SK-N-DZ (cell line): ENCODE measurements at regions not wholly inside any gene's neighbourhood (a gene's known extent, or its start where the extent isn't known, plus 50 kb on each side); places are given as distances from the start of the nearest gene placed in this dataset.
"Not testable (repeated sequence)": the region's sequence is repeated elsewhere in the genome, so short reads cannot be mapped to it uniquely, and the experiment has no call there.

Experiments
- DNase-seq: peaks from one replicate; pipeline ENCODE4 v3.0.0-alpha.2; 2015; ENCODE audit warnings: low spot score

DNA sequence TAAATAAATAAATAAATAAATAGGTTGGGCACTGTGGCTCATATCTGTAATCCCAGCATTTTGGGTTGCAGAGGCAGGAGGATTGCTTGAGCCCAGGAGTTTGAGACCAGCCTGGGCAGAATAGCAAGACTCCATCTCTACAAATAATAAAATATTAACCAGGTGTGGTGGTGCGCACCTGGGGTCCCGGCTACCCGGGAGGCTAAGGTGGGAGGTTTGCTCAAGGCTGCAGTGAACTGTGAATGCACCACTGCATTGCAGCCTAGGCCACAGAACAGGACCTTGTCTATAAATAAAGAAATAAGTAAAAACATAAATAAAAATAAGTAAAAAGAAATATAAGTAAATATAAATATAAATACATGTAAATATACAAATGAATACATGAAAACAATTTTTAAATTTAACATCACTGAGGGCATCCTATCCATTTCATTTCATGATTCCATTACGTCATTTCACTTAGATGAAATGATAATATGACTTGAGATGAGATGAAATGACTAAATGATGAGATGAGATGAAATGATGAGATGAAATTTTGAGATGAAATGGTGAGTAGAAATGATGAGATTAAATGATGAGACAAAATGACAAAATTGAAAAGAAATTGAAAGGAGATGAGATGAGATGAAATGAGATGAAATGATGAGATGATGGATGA is 233.4 kb downstream of the GOLGA6L6 start:
- not testable (repeated sequence) for DNase-seq

- DNase-seq: not testable (repeated sequence)
Observed at GRCh38 chr15:20307137-20307536, 234.5 kb downstream of the GOLGA6L6 start.

GRCh38 chr15:20306497-20307106 is 235.0 kb downstream of the GOLGA6L6 start:
- not testable (repeated sequence) for DNase-seq

DNA sequence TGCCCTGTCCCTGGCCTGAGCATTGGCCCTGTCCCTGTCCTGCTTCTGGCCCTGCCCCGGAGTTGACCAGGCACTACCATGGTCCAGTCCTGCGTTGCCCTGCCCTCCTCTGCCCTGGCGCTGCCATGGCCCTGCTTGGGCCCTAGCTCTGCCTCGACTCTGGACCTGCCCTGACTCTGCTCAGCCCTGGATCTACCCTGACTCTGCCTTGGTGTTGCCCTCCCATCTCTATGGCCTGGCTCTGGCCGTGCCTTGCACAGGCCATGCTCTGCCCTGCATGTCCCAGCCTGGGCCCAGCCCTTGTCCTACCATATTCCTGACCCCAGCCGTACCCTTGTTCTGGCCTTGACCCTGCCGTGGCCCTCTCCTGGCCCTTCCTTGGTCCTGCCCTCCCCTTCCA is 235.7 kb downstream of the GOLGA6L6 start:
- not testable (repeated sequence) for DNase-seq

- not testable (repeated sequence) for DNase-seq
Observed at GRCh38 chr15:20305015-20305465, 236.6 kb downstream of the GOLGA6L6 start.

DNA sequence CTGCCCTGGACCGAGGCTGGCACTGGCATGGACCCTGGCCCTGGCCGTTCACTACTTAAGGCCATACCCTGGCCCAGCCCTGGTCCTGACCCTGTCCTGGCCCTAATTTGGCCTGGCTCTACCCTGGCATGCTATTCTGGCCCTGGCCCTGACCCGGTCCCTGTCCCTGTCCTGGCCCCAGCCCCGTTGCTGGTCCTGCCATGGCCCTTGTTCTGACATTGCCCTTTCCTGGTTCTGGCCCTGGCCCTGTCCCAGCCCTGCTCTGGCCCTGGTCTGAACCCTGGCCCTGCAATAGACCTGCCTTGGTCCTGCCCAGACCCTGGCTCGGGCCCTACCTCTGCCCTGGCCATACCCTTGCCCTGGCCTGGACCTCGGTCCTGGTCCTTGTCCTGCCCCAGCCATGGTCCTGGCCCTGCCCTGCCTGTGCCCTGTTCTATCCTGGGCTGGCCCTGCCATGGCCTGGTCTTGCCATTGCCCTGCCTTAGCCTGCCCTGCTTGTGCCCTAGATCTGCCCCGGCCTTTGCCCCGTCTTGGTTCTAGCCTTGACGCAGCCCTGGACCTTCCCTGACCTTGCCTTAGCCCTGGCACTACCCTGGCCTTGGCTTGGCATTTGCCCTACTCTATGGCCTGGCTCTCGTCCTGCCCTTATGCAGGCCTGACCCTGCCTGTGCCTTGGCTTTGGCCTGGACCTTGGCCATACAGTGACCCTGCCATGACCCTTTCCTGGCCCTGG is 237.2 kb downstream of the GOLGA6L6 start:
- not testable (repeated sequence) for DNase-seq

DNA sequence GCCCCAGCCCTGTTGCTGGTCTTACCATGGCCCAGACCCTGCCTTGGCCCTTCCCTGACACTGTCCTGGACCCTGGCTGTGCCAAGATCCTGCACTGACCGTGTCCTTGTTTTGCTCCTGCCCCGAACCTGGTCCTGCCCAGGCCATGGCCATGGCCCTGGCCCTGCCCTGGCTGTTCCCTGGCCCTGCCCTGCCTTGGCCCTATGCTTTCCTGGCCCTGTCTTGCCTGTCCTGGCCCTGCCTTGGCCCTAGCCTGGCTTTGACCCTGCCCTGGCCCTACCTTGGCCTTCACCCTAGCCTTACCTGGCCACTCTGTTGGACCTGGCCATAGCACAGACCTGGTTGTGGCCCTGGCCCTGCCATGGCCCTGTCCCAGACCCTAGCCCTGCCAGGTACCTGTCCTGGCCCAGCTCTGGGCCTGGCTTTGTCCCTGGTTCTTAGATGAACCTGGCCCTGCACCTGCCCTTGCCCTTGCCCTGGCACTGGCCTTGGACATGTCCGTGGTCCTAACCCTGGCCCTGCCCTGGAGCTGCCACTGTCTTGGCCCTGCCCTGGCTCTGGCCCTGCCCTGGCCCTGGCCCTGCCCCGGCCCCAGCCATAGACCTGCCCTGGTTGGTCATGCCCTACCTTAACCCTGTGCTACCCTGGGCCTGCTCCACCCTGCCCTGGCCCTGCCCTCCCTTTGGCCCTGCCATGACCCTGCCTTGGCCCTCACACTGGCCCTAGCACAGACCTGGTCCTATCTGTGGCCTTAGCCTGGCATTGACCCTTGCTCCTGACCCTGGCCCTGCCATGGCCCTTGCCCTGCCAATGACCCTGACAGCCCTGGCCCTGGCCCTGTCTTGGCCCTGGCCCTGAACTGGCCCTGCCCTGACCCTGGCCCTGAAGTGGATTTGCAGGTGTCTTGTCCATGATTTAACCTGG is 238.1 kb downstream of the GOLGA6L6 start:
- not testable (repeated sequence) for DNase-seq

- not testable (repeated sequence) for DNase-seq
Observed at GRCh38 chr15:20302141-20303069, 239.2 kb downstream of the GOLGA6L6 start.

GRCh38 chr15:20301471-20302081 is 240.0 kb downstream of the GOLGA6L6 start:
- DNase-seq: not testable (repeated sequence)

GRCh38 chr15:20301041-20301390 is 240.6 kb downstream of the GOLGA6L6 start:
- DNase-seq: not testable (repeated sequence)

GRCh38 chr15:20300351-20301040 is 241.1 kb downstream of the GOLGA6L6 start:
- DNase-seq: not testable (repeated sequence)

- DNase-seq: not testable (repeated sequence)
Observed at GRCh38 chr15:20297603-20298123, 243.9 kb downstream of the GOLGA6L6 start.

DNA sequence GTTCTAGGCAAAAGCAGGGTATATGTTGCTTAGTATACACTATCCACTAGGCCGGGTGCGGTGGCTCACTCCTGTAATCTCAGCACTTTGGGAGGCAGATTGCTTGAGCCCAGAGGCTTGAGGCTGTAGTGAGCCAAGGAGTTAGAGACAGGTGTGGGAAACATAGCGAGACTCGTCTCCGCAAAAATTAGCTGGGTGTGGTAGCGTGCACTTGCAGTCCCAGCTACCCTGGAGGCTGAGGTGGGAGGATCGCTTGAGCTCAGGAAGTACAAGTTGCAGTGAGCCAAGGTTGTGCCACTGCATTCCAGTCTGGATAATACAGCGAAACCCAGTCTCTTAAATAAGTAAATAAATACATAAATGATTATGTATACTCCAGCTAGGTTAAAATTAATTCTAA is 245.3 kb downstream of the GOLGA6L6 start:
- not testable (repeated sequence) for DNase-seq

- DNase-seq: no peak
Observed at GRCh38 chr15:20295238-20295811, 246.3 kb downstream of the GOLGA6L6 start.

- no peak for DNase-seq
Observed at GRCh38 chr15:20294651-20295237, 246.9 kb downstream of the GOLGA6L6 start.

DNA sequence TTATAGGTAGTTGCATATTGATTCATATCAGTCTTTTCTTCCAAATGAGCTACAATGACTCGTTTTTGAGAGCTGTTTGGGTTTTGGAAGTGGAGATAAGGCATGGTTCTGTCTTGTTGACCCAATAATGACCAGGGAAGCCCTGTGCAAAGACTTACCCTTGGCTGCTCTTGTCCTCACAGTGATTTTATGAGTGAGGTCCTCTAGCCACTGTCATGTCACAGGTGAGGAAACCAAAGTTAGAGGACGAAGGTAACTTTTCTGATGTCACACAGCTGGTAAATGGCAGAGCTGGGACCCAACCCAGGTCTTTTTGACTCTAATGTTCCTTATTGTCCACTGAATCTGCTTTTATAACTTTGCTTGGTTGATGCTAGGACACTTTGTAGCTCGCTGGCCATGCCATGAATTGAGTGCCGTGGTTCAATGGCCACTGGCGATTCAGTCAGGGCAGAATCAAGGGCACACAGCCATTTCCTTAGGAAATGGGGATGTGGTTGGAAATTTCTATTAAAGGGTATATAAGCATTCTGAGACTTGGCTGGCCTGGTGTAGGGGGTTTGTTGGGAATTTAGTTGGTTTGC is 249.1 kb downstream of the GOLGA6L6 start:
- not testable (repeated sequence) for DNase-seq

- not testable (repeated sequence) for DNase-seq
Observed at GRCh38 chr15:20291616-20292015, 250.0 kb downstream of the GOLGA6L6 start.

GRCh38 chr15:20290606-20291005 is 251.0 kb downstream of the GOLGA6L6 start:
- DNase-seq: not testable (repeated sequence)
